OCI-LY3 (cell line): ENCODE measurements at regions not wholly inside any gene's neighbourhood (a gene's known extent, or its start where the extent isn't known, plus 50 kb on each side); places are given as distances from the start of the nearest gene placed in this dataset.
"Not testable (repeated sequence)": the region's sequence is repeated elsewhere in the genome, so short reads cannot be mapped to it uniquely, and the experiment has no call there.

Experiments used
- H2AFZ ChIP-seq: fragments of 200-600, 300-600 bp; shearing (Covaris generic); 2 replicates; pipeline ENCODE4 v1.6.0; 2014; ENCODE audit warnings: antibody characterized with exemption, low read depth, low read length
- H3K27ac ChIP-seq: fragments of 200-600, 300-600 bp; sonication (generic); 2 replicates; pipeline ENCODE4 v1.5.1; 2014; ENCODE audit warnings: mild to moderate bottlenecking, low read length, moderate library complexity, mixed read lengths
- H3K27me3 ChIP-seq: fragments of 200-600, 300-600 bp; sonication (generic); 2 replicates; pipeline ENCODE4 v1.6.1; 2014; ENCODE audit warnings: low read depth, low read length, mixed read lengths
- H3K36me3 ChIP-seq: fragments of 200-600, 300-600 bp; sonication (generic); replicated peaks from 2 replicates; pipeline ENCODE3; 2014; ENCODE audit warnings: low read depth, low read length, mixed read lengths
- H3K4me1 ChIP-seq: fragments of 300-600, 200-600 bp; sonication (generic); 2 replicates; pipeline ENCODE4 v1.6.1; 2014; ENCODE audit warnings: low read length, mixed read lengths
- H3K4me2 ChIP-seq: fragments of 200-600, 300-600 bp; sonication (generic); 2 replicates; pipeline ENCODE4 v1.6.1; 2014; ENCODE audit warnings: low read length, mixed read lengths
- H3K4me3 ChIP-seq: fragments of 300-600, 200-600 bp; sonication (generic); 2 replicates; pipeline ENCODE4 v1.5.1; 2014; ENCODE audit warnings: antibody characterized with exemption, mild to moderate bottlenecking, low read length, moderate library complexity
- H3K79me2 ChIP-seq: fragments of 300-600, 200-600 bp; shearing (Covaris generic); 2 replicates; pipeline ENCODE4 v1.6.1; 2014; ENCODE audit warnings: mild to moderate bottlenecking, low read length, mixed read lengths
- H3K9ac ChIP-seq: fragments of 300-600, 200-600 bp; shearing (Covaris generic); 2 replicates; pipeline ENCODE4 v1.6.0; 2014; ENCODE audit warnings: mild to moderate bottlenecking, low read length, moderate library complexity
- H3K9me3 ChIP-seq: fragments of 200-600, 300-600 bp; shearing (Covaris generic); 2 replicates; pipeline ENCODE4 v1.6.1; 2014; ENCODE audit warnings: low read length, mixed read lengths; ENCODE audit not compliant: insufficient read depth
- H4K20me1 ChIP-seq: fragments of 200-600, 300-600 bp; sonication (generic); 2 replicates; pipeline ENCODE4 v1.6.1; 2016; ENCODE audit warnings: low read length, mixed read lengths; ENCODE audit not compliant: insufficient read depth
- EZH2phosphoT487 ChIP-seq: fragments of 200-600 bp; shearing (Covaris generic); IDR thresholded peaks from 2 replicates; pipeline ENCODE4 v1.6.1; 2018; ENCODE audit warnings: antibody characterized with exemption, mixed run types, low read depth
- TF ChIP-seq, protein P1 (sequence below): fragments of 200-600, 300-600 bp; sonication (generic); IDR thresholded peaks from 2 replicates; pipeline ENCODE4 v1.5.1; 2014; ENCODE audit warnings: antibody characterized with exemption, low read length, low read depth

DNA sequence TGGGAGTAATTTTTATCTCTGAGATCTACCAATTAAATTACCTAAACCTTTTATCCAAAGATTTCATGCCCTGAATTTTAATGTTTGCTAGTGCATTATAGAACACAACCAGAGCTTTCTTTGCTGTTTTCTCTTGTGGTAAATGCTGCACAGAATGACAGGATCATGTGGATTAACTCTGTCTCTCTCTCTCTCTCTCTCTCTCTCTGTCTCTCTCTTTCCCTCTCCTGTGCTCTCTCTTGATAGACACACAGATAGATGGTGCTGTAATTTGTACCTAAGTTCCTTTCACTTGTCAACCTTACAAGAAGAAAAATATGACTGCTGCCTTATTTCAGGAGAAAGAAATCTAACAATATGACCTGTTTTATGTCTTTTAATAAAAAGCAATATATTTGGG, 211.2 kb upstream of the WDFY3 start:
- no peaks in the 10 kb centered on the region for H4K20me1 ChIP-seq
- no peaks in the 10 kb centered on the region for H3K79me2 ChIP-seq
- H3K4me2 ChIP-seq, result no peak overlapping the region
- no peak overlapping the region for H3K9ac ChIP-seq
- H3K4me1 ChIP-seq, result peaks cover 6% of the 10 kb centered on the region
- H2AFZ ChIP-seq, result no peak overlapping the region
- H3K27ac ChIP-seq, result no peak overlapping the region
- no peaks in the 10 kb centered on the region for H3K36me3 ChIP-seq
- H3K9me3 ChIP-seq, result no peaks in the 10 kb centered on the region
- no peak overlapping the region for H3K4me3 ChIP-seq
- no peaks in the 10 kb centered on the region for H3K27me3 ChIP-seq
- TF ChIP-seq, protein P1, sequence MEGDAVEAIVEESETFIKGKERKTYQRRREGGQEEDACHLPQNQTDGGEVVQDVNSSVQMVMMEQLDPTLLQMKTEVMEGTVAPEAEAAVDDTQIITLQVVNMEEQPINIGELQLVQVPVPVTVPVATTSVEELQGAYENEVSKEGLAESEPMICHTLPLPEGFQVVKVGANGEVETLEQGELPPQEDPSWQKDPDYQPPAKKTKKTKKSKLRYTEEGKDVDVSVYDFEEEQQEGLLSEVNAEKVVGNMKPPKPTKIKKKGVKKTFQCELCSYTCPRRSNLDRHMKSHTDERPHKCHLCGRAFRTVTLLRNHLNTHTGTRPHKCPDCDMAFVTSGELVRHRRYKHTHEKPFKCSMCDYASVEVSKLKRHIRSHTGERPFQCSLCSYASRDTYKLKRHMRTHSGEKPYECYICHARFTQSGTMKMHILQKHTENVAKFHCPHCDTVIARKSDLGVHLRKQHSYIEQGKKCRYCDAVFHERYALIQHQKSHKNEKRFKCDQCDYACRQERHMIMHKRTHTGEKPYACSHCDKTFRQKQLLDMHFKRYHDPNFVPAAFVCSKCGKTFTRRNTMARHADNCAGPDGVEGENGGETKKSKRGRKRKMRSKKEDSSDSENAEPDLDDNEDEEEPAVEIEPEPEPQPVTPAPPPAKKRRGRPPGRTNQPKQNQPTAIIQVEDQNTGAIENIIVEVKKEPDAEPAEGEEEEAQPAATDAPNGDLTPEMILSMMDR, result no peak
- TF ChIP-seq EZH2phosphoT487, result no peak

DNA sequence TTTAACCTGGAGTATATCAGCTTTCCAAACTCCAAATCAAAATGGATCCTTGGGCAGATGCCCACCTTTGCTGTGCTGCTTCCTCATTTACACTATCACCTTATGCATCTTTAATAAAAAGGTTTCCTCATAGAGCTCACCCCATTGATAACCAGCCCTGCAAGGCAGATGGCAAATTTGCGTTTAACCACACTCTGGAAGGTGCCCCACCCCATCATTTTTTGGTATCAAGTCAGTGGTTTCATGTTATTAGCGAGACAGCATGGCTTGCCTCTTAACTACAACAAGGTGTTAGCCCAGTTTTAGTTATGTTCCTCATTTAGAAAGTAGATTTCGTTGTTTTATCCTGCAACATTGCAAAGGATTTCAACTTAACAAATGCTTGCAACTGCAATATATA, 214.0 kb upstream of the WDFY3 start:
- Histone ChIP-seq H4K20me1 (no peaks in the 10 kb centered on the region), H3K27me3 (no peaks in the 10 kb centered on the region), H3K79me2 (no peaks in the 10 kb centered on the region), H3K4me1 (peaks cover 6% of the 10 kb centered on the region), H3K4me2 (peak overlapping the region; percentile 23), H3K27ac (no peak overlapping the region), H3K4me3 (no peak overlapping the region), H2AFZ (no peak overlapping the region), H3K36me3 (no peaks in the 10 kb centered on the region), H3K9ac (no peak overlapping the region), H3K9me3 (no peaks in the 10 kb centered on the region)
- TF ChIP-seq, protein P1, result no peak
- TF ChIP-seq EZH2phosphoT487, result no peak

DNA sequence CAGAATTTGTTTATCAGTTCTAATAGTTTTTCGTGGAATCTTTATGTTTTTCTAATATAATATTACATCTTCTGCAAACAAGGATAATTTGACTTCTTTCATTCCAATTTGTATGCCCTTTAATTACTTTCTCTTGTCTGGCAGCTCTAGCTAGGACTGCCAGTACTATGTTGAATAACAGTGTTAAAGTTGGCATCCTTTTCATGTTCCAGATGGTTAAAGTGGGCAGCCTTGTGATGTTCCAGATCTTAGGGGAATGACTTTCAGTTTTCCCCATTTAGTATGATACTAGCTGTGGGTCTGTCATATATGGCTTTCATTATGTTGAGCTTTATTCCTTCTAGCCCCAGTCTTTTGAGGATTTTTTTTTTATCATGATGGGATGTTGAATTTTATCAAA, 220.6 kb upstream of the WDFY3 start:
- no peak overlapping the region for H3K9ac ChIP-seq
- no peak overlapping the region for H3K27ac ChIP-seq
- TF ChIP-seq EZH2phosphoT487, result no peak
- TF ChIP-seq, protein P1, result no peak
- no peaks in the 10 kb centered on the region for H3K4me1 ChIP-seq
- no peaks in the 10 kb centered on the region for H3K36me3 ChIP-seq
- no peak overlapping the region for H3K4me2 ChIP-seq
- H3K79me2 ChIP-seq, result no peaks in the 10 kb centered on the region
- H3K27me3 ChIP-seq, result no peaks in the 10 kb centered on the region
- H4K20me1 ChIP-seq, result no peaks in the 10 kb centered on the region
- no peak overlapping the region for H3K4me3 ChIP-seq
- H3K9me3 ChIP-seq, result no peaks in the 10 kb centered on the region
- no peak overlapping the region for H2AFZ ChIP-seq

DNA sequence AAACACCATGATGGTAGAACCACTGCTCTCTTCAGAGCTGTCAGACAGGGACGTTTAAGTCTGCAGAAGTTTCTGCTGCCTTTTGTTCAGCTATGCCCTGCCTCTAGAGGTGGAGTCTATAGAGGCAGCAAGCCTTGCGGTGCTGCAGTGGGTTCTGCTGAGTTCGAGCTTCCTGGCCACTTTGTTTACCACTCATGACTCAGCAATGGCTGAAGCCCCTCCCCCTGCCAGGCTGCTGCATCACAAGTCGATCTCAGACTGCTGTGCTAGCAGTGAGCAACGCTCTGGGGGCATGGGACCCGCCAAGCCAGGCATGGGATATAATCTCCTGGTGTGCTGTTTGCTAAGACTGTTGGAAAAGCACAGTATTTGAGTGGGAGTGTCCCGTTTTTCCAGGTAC, 229.5 kb upstream of the WDFY3 start:
- not testable (repeated sequence) for H3K9ac ChIP-seq, H3K4me2 ChIP-seq, H2AFZ ChIP-seq, H3K79me2 ChIP-seq, H4K20me1 ChIP-seq, H3K27ac ChIP-seq, H3K9me3 ChIP-seq, H3K27me3 ChIP-seq, H3K36me3 ChIP-seq, H3K4me3 ChIP-seq, H3K4me1 ChIP-seq

DNA sequence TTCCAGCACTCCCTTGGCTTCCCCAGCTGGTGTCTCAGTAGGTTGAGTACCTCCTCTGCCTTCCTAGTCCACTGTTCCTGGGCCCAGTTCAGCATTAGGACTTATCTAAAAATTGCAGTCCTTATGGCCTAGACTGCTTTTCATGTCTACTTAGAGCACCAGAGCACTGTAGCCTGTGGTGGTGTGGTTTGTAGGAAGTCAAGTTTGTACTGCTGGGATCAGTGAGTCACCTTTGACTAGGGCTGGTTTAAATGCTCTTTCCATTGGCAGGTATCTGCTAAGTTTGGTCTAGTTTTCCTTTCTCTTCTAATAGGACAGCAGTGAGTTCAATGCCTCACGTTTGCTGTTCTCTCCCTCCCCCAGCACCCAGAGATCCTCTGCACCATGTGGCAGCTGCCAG, 233.6 kb upstream of the WDFY3 start:
- Histone ChIP-seq H3K4me1 (0 out of 2 replicates have a peak, but pooled peaks cover 3% of the 10 kb centered on the region), H3K4me3 (no peak overlapping the region), H3K9ac (no peak overlapping the region), H2AFZ (no peak overlapping the region), H3K4me2 (no peak overlapping the region), H3K36me3 (no peaks in the 10 kb centered on the region), H3K27ac (no peak overlapping the region), H3K79me2 (no peaks in the 10 kb centered on the region), H3K27me3 (no peaks in the 10 kb centered on the region), H3K9me3 (no peaks in the 10 kb centered on the region), H4K20me1 (no peaks in the 10 kb centered on the region)
- TF ChIP-seq EZH2phosphoT487, result no peak
- TF ChIP-seq, protein P1, result no peak
